PC-3 (cell line): ENCODE measurements at regions not wholly inside any gene's neighbourhood (a gene's known extent, or its start where the extent isn't known, plus 50 kb on each side); places are given as distances from the start of the nearest gene placed in this dataset.

Source experiments
- ATAC-seq: fragments of 200-7000 bp; cut with Tn5 transposase; 2 replicates; pipeline ENCODE4 v1.9.1; 2020; ENCODE audit warnings: mild to moderate bottlenecking, moderate library complexity
- BruUV-seq: library from RNA; stranded (reverse); fragments of 400-500 nt; replicated peaks from 2 replicates; lab custom pipeline; 2021; lab: Mats Ljungman, UMichigan
- CTCF ChIA-PET: fragments of 300-600 bp; sonication (Branson Sonifier 250); formaldehyde crosslinking; loops from one replicate; lab custom pipeline; 2022; ENCODE audit warnings: antibody characterized with exemption; lab: Charles Lee
- POLR2A ChIA-PET: fragments of 300-600 bp; sonication (Branson Sonifier 250); formaldehyde crosslinking; loops from one replicate; lab custom pipeline; 2022; ENCODE audit warnings: antibody characterized with exemption; ENCODE audit not compliant: unreplicated experiment; lab: Charles Lee
- DNase-seq: peaks from one replicate; pipeline ENCODE4 v3.0.0-alpha.2; 2015
- H2AFZ ChIP-seq: fragments of 300-600 bp; sonication (generic); 2 replicates; pipeline ENCODE4 v1.6.0; 2016; ENCODE audit warnings: antibody characterized with exemption, low read length
- H3F3A ChIP-seq: fragments of 300-600 bp; sonication (generic); one replicate; pipeline ENCODE4 v1.6.0; 2017; ENCODE audit warnings: antibody characterized with exemption, low read length, control low read depth, mild to moderate bottlenecking; ENCODE audit not compliant: unreplicated experiment
- H3K27ac ChIP-seq: fragments of 300-600 bp; sonication (generic); 2 replicates; pipeline ENCODE4 v1.5.1; 2016; ENCODE audit warnings: mild to moderate bottlenecking, low read length
- H3K27me3 ChIP-seq: fragments of 300-600 bp; sonication (generic); 2 replicates; pipeline ENCODE4 v1.6.1; 2016; ENCODE audit warnings: low read length, mixed read lengths
- H3K36me3 ChIP-seq: fragments of 300-600 bp; sonication (generic); 2 replicates; pipeline ENCODE4 v1.6.1; 2016; ENCODE audit warnings: low read depth, mixed run types, low read length, mixed read lengths
- H3K4me1 ChIP-seq: fragments of 300-600 bp; sonication (generic); 2 replicates; pipeline ENCODE4 v1.5.1; 2016; ENCODE audit warnings: low read length; ENCODE audit not compliant: insufficient read depth
- H3K4me2 ChIP-seq: fragments of 300-600 bp; sonication (generic); 2 replicates; pipeline ENCODE4 v1.6.0; 2016; ENCODE audit warnings: low read length
- H3K4me3 ChIP-seq: fragments of 300-600 bp; sonication (generic); 2 replicates; pipeline ENCODE4 v1.5.1; 2016; ENCODE audit warnings: mild to moderate bottlenecking, low read length, mixed read lengths
- H3K79me2 ChIP-seq: fragments of 300-600 bp; sonication (generic); 2 replicates; pipeline ENCODE4 v1.6.1; 2017; ENCODE audit warnings: low read length, mixed read lengths
- H3K9ac ChIP-seq: fragments of 300-600 bp; sonication (generic); 2 replicates; pipeline ENCODE4 v1.6.0; 2016; ENCODE audit warnings: mild to moderate bottlenecking, low read length
- H3K9me2 ChIP-seq: fragments of 300-600 bp; sonication (generic); replicated peaks from 2 replicates; pipeline ENCODE4 v1.6.1; 2016; ENCODE audit warnings: mixed run types, low read length, mixed read lengths
- H3K9me3 ChIP-seq: fragments of 300-600 bp; sonication (generic); 2 replicates; pipeline ENCODE4 v1.6.1; 2016; ENCODE audit warnings: low read length, mixed read lengths
- H4K20me1 ChIP-seq: fragments of 300-600 bp; sonication (generic); 2 replicates; pipeline ENCODE4 v1.6.1; 2016; ENCODE audit warnings: low read length, mixed read lengths
- EZH2 ChIP-seq: fragments of 300-600 bp; sonication (generic); IDR thresholded peaks from one replicate; pipeline ENCODE4 v1.6.1; 2017; ENCODE audit warnings: antibody characterized with exemption, mild to moderate bottlenecking, low read length; ENCODE audit not compliant: unreplicated experiment
- EZH2phosphoT487 ChIP-seq: fragments of 300-600 bp; sonication (generic); IDR thresholded peaks from 2 replicates; pipeline ENCODE4 v1.6.1; 2018; ENCODE audit warnings: mild to moderate bottlenecking, antibody characterized with exemption, low read length, borderline replicate concordance
- intact Hi-C: fragments of 100-400 bp; cut with micrococcal nuclease; formaldehyde crosslinking; loops from 2 replicates; pipeline ENCODE4 v1.9.0; 2023
- TF ChIP-seq, protein P1 (sequence below): fragments of 300-600 bp; sonication (generic); conservative IDR thresholded peaks from 2 replicates; pipeline ENCODE4 v1.5.1; 2017; ENCODE audit warnings: antibody characterized with exemption, low read depth, mild to moderate bottlenecking, low read length

DNA sequence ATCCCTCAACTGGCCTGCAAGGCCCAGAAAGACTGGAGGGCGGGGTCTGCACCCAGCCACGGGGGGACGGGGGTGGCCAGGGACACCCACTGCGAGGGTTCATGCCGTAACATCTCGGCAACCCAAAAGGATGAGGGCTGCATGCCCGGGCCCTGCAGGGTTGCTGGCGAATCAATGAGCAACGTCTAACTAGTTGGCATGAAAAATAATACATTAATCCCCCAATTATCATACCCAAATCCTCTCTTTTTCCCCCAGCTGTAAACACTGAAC lies 232.2 kb downstream of the TUBA3C start:
- Histone ChIP-seq H3K4me3 (no peak overlapping the region), H3K4me1 (no peaks in the 10 kb centered on the region), H3K9me3 (0 out of 2 replicates have a peak, but pooled peaks cover 3% of the 10 kb centered on the region), H4K20me1 (no peaks in the 10 kb centered on the region), H3K4me2 (no peak overlapping the region), H3K36me3 (no peaks in the 10 kb centered on the region), H2AFZ (no peak overlapping the region), H3K79me2 (no peaks in the 10 kb centered on the region), H3K27ac (no peak overlapping the region), H3K27me3 (0 out of 2 replicates have a peak, but pooled peaks cover 3% of the 10 kb centered on the region), H3F3A (no peaks in the 10 kb centered on the region), H3K9me2 (no peaks in the 10 kb centered on the region), H3K9ac (no peak overlapping the region)
- no TSS peak for BruUV-seq
- no peak for ATAC-seq
- ChIA-PET CTCF (no interaction called here), POLR2A (no interaction called here)
- TF ChIP-seq EZH2, result no peak
- intact Hi-C loops, result no loop called here
- no peak for DNase-seq

DNA sequence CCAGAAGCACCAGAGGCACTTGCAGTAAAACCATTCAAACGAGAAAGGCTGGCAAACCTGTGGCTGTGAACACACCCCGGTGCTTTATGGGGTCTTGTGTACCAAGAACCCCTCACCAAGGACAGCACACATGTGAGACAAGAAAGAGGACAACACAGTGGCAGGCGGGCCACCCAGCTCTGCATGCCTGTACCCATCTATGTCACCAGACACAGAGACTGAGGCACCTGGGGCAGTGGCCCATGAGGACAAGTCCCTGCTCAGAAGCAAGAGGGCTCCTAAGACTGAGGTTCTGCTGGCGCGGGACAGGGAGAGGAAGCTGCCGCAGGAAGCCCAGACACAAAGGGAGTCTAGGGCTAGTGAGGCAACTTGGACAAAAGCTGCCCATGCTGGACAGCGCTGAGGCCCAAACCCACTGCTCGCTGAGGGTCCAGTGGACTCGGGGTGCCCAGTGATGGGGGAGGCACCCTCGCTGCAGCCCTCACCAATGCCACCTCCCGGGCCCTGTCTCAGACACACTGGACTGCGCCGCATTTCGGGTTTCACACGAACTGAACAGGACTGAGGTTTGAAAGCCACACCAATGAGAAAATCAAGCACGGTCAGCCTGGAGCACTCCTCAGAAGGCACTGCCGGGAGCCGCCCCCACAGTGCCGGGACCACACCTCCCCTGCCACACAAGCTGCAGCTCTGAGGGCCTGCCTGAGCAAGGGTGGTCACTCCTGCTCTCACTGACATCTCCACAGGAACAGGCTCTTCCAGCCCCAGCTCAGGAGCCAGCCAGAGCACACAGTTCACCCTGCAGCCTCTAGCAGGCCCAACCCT lies 232.7 kb downstream of the TUBA3C start:
- intact Hi-C loops, result no loop called here
- POLR2A ChIA-PET, result no interaction called here
- no peaks in the 10 kb centered on the region for H3K9me3 ChIP-seq

DNA sequence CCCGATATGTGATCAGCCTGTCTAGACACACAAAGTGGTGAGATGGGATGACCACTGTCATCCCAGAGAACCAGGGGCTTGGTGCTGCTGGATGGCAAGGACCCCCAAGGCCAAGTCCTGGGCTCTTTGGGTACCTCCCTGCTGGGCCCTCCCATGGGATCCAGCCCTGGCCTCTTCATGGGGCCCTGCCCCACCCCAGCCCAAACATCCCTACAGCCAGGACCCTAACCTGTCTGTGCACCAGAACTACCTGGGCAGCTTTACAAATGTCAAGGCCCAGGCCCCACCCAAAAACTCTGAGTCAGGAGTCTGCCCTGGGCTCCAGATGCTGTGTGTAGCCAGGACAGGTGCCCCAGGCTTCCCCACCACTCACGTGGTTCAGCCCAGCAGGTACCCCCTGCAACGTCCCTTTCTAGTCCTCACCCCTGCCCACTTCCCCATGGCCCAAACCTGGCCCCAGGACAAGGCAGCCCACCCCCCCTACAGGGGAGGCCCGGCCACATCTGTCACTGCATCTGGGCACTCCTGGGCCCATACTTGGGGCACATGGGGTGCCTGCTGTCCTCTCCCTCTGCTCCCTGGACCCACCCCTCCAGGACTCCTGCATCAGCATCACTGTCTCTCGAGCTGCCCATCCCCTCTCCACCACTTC lies 233.5 kb downstream of the TUBA3C start:
- Histone ChIP-seq H3K27me3 (0 out of 2 replicates have a peak, but pooled peaks cover 3% of the 10 kb centered on the region), H3K9me2 (no peaks in the 10 kb centered on the region), H4K20me1 (no peaks in the 10 kb centered on the region), H2AFZ (no peak overlapping the region), H3K27ac (no peak overlapping the region), H3K79me2 (no peaks in the 10 kb centered on the region), H3K4me1 (no peaks in the 10 kb centered on the region), H3K9me3 (no peaks in the 10 kb centered on the region), H3K36me3 (no peaks in the 10 kb centered on the region), H3K4me3 (no peak overlapping the region), H3F3A (no peaks in the 10 kb centered on the region), H3K4me2 (no peak overlapping the region), H3K9ac (no peak overlapping the region)
- BruUV-seq, result no TSS peak
- TF ChIP-seq, protein P1, sequence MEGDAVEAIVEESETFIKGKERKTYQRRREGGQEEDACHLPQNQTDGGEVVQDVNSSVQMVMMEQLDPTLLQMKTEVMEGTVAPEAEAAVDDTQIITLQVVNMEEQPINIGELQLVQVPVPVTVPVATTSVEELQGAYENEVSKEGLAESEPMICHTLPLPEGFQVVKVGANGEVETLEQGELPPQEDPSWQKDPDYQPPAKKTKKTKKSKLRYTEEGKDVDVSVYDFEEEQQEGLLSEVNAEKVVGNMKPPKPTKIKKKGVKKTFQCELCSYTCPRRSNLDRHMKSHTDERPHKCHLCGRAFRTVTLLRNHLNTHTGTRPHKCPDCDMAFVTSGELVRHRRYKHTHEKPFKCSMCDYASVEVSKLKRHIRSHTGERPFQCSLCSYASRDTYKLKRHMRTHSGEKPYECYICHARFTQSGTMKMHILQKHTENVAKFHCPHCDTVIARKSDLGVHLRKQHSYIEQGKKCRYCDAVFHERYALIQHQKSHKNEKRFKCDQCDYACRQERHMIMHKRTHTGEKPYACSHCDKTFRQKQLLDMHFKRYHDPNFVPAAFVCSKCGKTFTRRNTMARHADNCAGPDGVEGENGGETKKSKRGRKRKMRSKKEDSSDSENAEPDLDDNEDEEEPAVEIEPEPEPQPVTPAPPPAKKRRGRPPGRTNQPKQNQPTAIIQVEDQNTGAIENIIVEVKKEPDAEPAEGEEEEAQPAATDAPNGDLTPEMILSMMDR, result no peak
- TF ChIP-seq EZH2 (no peak), EZH2phosphoT487 (no peak)
- ChIA-PET POLR2A (no interaction called here), CTCF (no interaction called here)
- ATAC-seq, result no peak
- intact Hi-C loops, result no loop called here
- DNase-seq, result no peak

More for the DNA sequence above, 232.7 kb downstream of the TUBA3C start:
- no peak overlapping the region for H3K4me3 ChIP-seq
- CTCF ChIA-PET, result no interaction called here
- no peak overlapping the region for H3K4me2 ChIP-seq
- H3K9me2 ChIP-seq, result no peaks in the 10 kb centered on the region
- H2AFZ ChIP-seq, result no peak overlapping the region
- no peaks in the 10 kb centered on the region for H4K20me1 ChIP-seq
- H3K79me2 ChIP-seq, result no peaks in the 10 kb centered on the region
- H3K4me1 ChIP-seq, result no peaks in the 10 kb centered on the region
- no peak for TF ChIP-seq EZH2phosphoT487
- no peak for TF ChIP-seq EZH2
- TF ChIP-seq, protein P1, result no peak
- DNase-seq, result no peak
- H3K36me3 ChIP-seq, result no peaks in the 10 kb centered on the region
- no peak overlapping the region for H3K9ac ChIP-seq
- H3F3A ChIP-seq, result no peaks in the 10 kb centered on the region
- H3K27ac ChIP-seq, result no peak overlapping the region
- no peak for ATAC-seq
- 0 out of 2 replicates have a peak, but pooled peaks cover 3% of the 10 kb centered on the region for H3K27me3 ChIP-seq
- BruUV-seq, result no TSS peak
